ENCODE measurements at regions not wholly inside any gene's neighbourhood (a gene's known extent, or its start where the extent isn't known, plus 50 kb on each side); places are given as distances from the start of the nearest gene placed in this dataset.

- no peak for ATAC-seq
These were observed 444.2 kb downstream of the IDS start for GRCh38 chrX:149060921-149061320.

More at GRCh38 chrX:149060921-149061320, 444.2 kb downstream of the IDS start:
- TF ChIP-seq ZFP3 (CRISPR knock-in tag; IDR thresholded peaks at IDR 0.05) (no peak), SNAI2 (CRISPR knock-in tag; IDR thresholded peaks at IDR 0.05) (no peak), TOX (CRISPR knock-in tag; IDR thresholded peaks at IDR 0.05; ENCODE audit: borderline replicate concordance) (no peak), ZNF70 (CRISPR knock-in tag; IDR thresholded peaks at IDR 0.05) (no peak), ARNTL (CRISPR knock-in tag; IDR thresholded peaks at IDR 0.05; ENCODE audit: borderline replicate concordance, low read depth) (no peak), BACH2 (CRISPR knock-in tag; IDR thresholded peaks at IDR 0.05; ENCODE audit: borderline replicate concordance) (no peak), TCF4 (CRISPR knock-in tag; IDR thresholded peaks at IDR 0.05; ENCODE audit: borderline replicate concordance) (no peak), ZC3H10 (CRISPR knock-in tag; IDR thresholded peaks at IDR 0.05) (no peak), OSR1 (CRISPR knock-in tag; IDR thresholded peaks at IDR 0.05) (no peak), POU6F1 (CRISPR knock-in tag; IDR thresholded peaks at IDR 0.05; ENCODE audit: borderline replicate concordance, low read depth) (no peak), ZNF565 (CRISPR knock-in tag; conservative IDR thresholded peaks at IDR 0.05; ENCODE audit: low read depth) (no peak), PATZ1 (CRISPR knock-in tag; IDR thresholded peaks at IDR 0.05; ENCODE audit: borderline replicate concordance) (no peak), ZFP30 (CRISPR knock-in tag; IDR thresholded peaks at IDR 0.05) (no peak), CSRNP3 (CRISPR knock-in tag; IDR thresholded peaks at IDR 0.05) (no peak), ESRRG (CRISPR knock-in tag; IDR thresholded peaks at IDR 0.05) (no peak), ZNF8 (CRISPR knock-in tag; IDR thresholded peaks at IDR 0.05) (no peak), ISL1 (CRISPR knock-in tag; IDR thresholded peaks at IDR 0.05) (no peak), CSDC2 (CRISPR knock-in tag; IDR thresholded peaks at IDR 0.05) (no peak), RARB (CRISPR knock-in tag; IDR thresholded peaks at IDR 0.05) (no peak), PPARA (CRISPR knock-in tag; IDR thresholded peaks at IDR 0.05; ENCODE audit: borderline replicate concordance) (no peak)

All from SK-N-SH treated with all-trans-retinoic acid at 6 μM for 48 hours (cell line).